ENCODE measurements at regions not wholly inside any gene's neighbourhood (a gene's known extent, or its start where the extent isn't known, plus 50 kb on each side); places are given as distances from the start of the nearest gene placed in this dataset.

DNA sequence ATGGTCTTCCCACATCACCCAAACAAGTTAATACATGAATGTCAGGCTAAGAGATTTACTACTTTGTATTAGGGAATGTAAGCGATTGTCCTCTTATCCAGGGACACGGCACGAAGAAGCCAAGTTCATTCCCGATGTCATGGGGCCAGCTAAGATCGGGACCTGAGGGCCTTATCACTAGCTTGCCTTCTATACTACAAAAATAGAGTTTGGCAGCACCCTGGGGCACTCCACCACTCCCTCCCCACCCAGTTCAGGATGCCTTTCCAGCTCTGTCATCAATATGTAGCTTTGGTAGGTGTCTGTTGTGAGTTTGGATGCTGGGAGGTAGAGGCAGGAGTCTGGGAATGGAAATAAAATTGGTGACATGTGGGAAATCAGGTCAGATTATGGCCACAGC, 197.5 kb downstream of the ATG4C start:
- no peak for DNase-seq (ENCODE audit: low read depth, low spot score)

DNA sequence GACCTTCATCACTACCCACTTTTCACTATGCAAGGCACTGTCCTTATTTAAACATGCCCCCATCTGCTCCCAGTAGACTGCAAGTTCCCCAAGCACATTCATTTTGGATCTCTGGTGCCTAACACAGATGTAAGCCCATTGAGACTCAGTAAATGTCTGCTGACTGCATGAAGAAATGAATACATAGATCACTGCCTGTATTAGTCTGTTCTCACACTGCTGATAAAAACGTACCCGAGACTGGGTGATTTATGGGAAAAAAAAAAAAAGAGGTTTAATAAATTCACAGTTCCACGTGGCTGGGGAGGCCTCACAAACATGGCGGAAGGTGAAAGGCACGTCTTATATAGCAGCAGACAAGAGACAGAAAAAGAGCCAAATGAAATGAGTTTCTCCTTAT, 204.9 kb downstream of the ATG4C start:
- no peak for DNase-seq (ENCODE audit: low read depth, low spot score)

GRCh38 chr1:62989497-62989896, 205.6 kb downstream of the ATG4C start:
- no peak for DNase-seq (ENCODE audit: low read depth, low spot score)

DNA sequence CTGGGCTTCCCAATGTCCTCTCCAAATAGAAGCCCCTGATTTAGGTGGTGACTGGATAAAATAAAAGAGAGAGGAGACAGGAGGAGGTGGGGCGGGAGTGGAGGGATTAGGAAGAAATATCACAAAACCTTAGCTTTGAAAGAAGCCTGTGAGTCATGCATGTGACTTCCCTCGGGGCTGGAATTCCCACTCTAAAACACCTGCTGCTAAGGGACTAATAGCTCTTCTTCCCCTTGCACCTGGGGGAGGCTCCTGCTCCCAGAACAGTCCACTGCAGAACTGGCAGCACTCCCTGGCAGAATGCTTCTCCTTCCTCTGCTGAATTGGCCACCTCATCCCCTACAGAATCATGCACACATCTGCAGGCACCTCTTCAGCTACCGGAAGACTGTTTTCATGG, 207.2 kb downstream of the ATG4C start:
- DNase-seq (ENCODE audit: low read depth, low spot score), result no peak

- DNase-seq (ENCODE audit: low read depth, low spot score), result no peak
Measured at GRCh38 chr1:62993844-62994243, 209.9 kb downstream of the ATG4C start.

DNA sequence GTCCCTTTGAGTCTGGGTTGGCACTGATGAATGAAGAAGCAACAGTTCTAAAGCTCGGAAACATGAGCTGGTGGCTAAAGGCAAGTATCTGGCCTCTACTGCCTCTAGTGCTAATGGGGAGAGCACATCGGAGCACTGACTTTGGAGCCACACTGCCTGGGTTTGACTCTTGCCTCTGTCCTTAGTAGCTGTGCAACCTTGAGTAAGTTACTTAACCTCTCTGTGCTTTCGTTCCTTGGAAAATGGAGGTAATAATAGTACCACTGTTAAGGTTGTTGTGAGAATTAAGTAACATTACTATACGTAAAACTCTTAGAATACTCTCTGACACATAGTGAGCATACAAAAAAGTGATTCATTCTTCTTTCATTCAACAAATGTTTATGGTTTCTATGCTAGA, 211.2 kb downstream of the ATG4C start:
- no peak for DNase-seq (ENCODE audit: low read depth, low spot score)

DNA sequence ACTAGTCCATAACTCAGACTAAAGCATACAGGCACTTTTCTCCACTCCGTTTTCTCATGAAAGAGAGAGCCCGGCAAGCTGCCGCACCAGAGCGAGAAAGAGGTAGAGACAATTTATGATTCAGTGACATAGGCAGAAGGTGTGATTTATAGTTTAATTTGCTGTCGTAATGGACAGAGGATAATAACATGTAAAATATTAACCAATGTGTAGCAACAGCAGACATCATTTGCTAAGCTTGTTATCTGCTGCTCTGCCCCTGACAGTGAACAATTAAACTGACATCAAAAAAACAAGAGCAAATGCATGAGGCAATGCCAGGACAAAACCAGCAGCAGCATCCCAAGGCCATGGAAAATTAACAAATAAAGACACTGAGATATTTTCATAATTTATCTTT, 214.0 kb downstream of the ATG4C start:
- DNase-seq (ENCODE audit: low read depth, low spot score), result no peak

- no peak for DNase-seq (ENCODE audit: low read depth, low spot score)
Measured at GRCh38 chr1:62998845-62999649, 215.1 kb downstream of the ATG4C start.

DNA sequence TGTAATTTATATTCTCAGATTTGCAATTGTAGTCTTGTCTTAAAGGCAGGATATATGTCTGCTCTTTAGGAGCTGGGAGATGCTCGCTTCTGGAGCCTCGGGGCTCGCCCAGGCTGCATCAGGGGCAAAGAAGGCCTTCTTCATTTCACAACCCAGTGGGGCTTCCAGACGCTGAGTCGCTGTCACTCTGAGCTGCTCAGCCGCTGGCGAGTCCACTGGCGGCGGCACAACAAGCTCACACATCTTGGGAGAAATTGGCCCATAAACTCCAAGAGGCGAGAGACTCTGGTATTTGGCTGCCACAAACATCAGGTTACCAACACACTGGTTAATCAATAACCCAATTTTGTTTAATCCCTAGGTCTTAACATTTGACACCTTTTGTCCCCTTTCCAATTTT, 216.6 kb downstream of the ATG4C start:
- DNase-seq (ENCODE audit: low read depth, low spot score), result no peak

DNA sequence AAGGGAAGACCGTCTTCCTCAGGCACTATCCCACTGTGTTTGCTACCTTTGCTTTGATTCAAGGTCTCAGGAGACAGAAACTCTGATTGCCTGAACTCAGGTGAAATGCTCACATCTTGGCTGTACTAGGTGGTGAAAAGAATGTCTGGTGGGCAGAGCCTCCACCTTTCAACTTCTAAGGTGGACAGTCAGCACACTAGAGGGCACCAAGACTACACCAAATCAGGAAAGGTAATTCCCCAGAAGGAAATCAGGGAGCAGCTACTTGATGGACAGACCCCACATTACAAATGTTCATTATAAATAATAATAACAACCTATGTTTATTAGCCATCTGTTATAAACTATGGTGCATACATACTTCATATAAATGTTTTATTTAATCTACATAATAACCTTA, 220.9 kb downstream of the ATG4C start:
- no peak for DNase-seq (ENCODE audit: low read depth, low spot score)

- no peak for DNase-seq (ENCODE audit: low read depth, low spot score)
Measured at GRCh38 chr1:63005812-63006211, 221.9 kb downstream of the ATG4C start.

GRCh38 chr1:63009421-63009820, 225.5 kb downstream of the ATG4C start:
- DNase-seq (ENCODE audit: low read depth, low spot score), result no peak

GRCh38 chr1:63010913-63011660, 227.2 kb downstream of the ATG4C start:
- DNase-seq (ENCODE audit: low read depth, low spot score), result no peak

DNA sequence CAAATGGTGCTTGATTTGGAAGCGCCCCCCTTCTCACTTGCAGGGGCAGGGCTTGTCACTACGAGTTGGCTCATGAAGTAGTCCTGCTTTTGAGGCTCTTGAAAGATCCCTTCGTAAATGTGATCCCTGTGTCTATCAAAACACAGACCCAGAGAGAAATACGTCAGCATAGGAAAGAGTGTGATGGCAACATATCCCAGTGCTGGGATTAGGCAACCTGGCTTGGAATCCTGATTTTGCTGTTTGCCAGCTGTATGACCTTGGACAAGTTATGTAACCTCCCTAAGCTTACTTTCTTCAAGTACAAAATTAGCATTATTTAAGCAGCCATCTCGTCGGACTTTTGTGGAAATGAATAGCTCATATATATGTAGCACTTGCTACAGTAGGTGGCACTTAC, 228.4 kb downstream of the ATG4C start:
- DNase-seq (ENCODE audit: low read depth, low spot score), result no peak

DNA sequence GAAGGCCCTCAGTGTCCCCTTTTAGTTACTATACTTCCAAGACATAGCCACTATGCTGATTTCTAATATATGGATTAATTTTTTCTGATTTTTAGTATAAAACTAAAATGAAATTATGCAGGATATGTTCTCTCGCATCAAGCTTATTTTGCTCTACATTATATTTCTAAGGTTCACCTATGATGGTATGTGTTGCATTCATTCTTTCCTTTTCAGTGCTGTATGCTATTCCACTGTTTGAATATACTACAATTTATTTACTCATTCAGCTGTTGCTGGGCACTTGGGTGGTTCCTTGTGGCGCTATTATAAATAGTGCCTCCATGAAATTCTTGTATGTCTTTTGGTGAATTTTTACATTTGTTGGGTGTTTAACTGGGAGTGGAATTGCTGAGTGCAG, 230.3 kb downstream of the ATG4C start:
- no peak for DNase-seq (ENCODE audit: low read depth, low spot score)

- DNase-seq (ENCODE audit: low read depth, low spot score), result no peak
Measured at GRCh38 chr1:63022319-63022718, 238.4 kb downstream of the ATG4C start.

GRCh38 chr1:63023171-63023570, 239.2 kb downstream of the ATG4C start:
- no peak for DNase-seq (ENCODE audit: low read depth, low spot score)

DNA sequence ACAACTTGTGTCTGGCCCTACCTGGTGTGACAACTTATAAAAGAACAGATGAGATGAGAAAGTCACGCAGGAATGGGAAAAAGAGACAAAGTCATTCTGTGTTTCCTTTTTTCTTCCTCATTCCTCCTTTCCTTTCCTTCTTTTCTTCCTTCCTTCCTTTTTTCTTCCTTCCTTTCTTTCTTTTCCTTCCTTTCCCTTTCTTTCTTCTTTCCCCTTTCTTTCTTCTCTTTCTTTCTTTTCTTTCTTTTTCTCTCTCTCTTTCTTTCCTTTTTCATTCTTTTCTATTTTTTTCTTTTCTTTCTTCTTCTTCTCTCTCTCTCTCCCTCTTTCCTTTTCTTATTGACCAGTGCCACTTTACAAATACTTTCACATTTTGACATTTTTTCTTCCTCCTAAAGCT, 239.7 kb downstream of the ATG4C start:
- no peak for DNase-seq (ENCODE audit: low read depth, low spot score)

DNA sequence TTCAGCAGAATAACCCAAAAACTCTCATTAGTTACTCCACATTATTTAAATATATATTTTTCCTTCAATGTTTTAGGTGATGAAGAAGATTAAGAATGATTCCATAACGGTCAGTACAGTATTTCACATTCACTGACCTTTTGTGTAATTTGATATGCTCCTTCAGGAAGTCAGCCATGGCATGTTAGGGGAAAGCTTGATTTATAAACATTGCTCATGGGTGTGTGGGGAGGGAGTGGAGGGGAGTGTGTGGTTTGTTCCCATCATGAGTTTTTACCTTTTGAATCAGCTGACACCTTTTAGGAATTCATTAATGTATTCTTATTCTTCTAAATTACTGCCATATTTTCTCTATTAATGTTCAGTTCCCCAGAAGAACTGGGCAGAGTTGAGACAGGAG, 240.2 kb downstream of the ATG4C start:
- no peak for DNase-seq (ENCODE audit: low read depth, low spot score)

DNA sequence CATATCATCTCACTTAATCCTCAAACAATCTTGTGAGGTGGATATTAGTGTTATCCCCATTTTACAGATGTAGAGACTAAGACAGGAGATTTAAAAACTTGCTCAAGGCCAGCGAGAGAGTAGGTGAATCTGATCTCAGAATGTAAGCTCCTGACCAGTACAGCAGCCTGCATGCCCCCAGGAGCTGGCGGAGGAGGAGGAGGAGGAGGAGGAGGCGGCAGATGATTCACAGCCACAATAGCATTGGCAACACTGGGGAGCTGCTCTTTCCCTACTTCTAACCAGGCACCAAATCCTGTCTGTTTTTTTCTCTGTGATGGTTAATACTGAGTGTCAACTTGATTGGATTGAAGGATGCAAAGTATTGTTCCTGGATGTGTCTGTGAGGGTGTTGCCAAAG, 243.2 kb downstream of the ATG4C start:
- DNase-seq (ENCODE audit: low read depth, low spot score), result no peak

GRCh38 chr1:63032171-63032570, 248.2 kb downstream of the ATG4C start:
- DNase-seq (ENCODE audit: low read depth, low spot score), result no peak

DNA sequence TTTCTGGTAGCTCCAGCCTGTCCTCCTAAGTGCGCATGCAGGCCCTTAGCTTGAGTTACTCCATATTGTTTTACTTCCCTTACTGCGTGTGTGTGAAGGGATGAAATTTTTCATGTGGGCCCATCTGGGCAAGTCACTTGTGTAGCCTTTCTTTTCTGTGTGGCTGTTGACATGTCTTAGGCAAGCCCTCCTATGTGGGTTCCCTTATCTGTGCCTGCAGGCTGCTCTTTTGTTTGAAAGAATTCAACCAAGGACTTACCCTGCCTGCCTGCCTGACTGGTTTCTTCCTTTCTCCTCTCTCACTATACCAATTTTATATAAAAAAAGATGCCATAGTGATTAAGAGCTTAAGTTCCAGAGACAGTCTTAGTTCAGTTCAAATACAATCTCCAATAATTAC, 249.3 kb downstream of the ATG4C start:
- DNase-seq (ENCODE audit: low read depth, low spot score), result no peak

GRCh38 chr1:63034256-63034655, 250.3 kb downstream of the ATG4C start:
- no peak for DNase-seq (ENCODE audit: low read depth, low spot score)
